ENCODE measurements at regions not wholly inside any gene's neighbourhood (a gene's known extent, or its start where the extent isn't known, plus 50 kb on each side); places are given as distances from the start of the nearest gene placed in this dataset.

GRCh38 chr5:68369023-68369359 is 153.4 kb downstream of the PIK3R1 start:
- DNase-seq (no peak), ATAC-seq (no peak)
- Histone ChIP-seq H3K36me3 (no peaks in the 10 kb centered on the region), H3K27ac (no peak overlapping the region), H3K4me1 (no peaks in the 10 kb centered on the region), H3K4me3 (no peak overlapping the region), H3K27me3 (ENCODE audit: low read depth) (no peaks in the 10 kb centered on the region), H3K9me3 (no peaks in the 10 kb centered on the region)
- no peak for TF ChIP-seq CTCF (IDR thresholded peaks at IDR 0.05)
- intact Hi-C loops (cut with DNase I) = no loop called here

- Histone ChIP-seq H3K36me3 (no peaks in the 10 kb centered on the region), H3K4me3 (no peak overlapping the region), H3K9me3 (no peaks in the 10 kb centered on the region), H3K27ac (no peak overlapping the region), H3K27me3 (ENCODE audit: low read depth) (no peaks in the 10 kb centered on the region), H3K4me1 (no peaks in the 10 kb centered on the region)
- ATAC-seq (no peak), DNase-seq (no peak)
- intact Hi-C loops (cut with DNase I) = no loop called here
- no peak for TF ChIP-seq CTCF (IDR thresholded peaks at IDR 0.05)
These were observed 154.0 kb downstream of the PIK3R1 start for GRCh38 chr5:68369457-68370125.

GRCh38 chr5:68370196-68370595 is 154.6 kb downstream of the PIK3R1 start:
- intact Hi-C loops (cut with DNase I) = no loop called here
- TF ChIP-seq CTCF (IDR thresholded peaks at IDR 0.05) = no peak
- H3K4me3 ChIP-seq = no peak overlapping the region
- H3K27ac ChIP-seq = no peak overlapping the region
- DNase-seq (no peak), ATAC-seq (no peak)
- H3K36me3 ChIP-seq = no peaks in the 10 kb centered on the region
- no peaks in the 10 kb centered on the region for H3K4me1 ChIP-seq
- no peaks in the 10 kb centered on the region for H3K9me3 ChIP-seq
- no peaks in the 10 kb centered on the region for H3K27me3 ChIP-seq (ENCODE audit: low read depth)

GRCh38 chr5:68371607-68372006 is 156.1 kb downstream of the PIK3R1 start:
- ATAC-seq (no peak), DNase-seq (no peak)
- Histone ChIP-seq H3K4me1 (no peaks in the 10 kb centered on the region), H3K27me3 (ENCODE audit: low read depth) (no peaks in the 10 kb centered on the region), H3K4me3 (no peak overlapping the region), H3K9me3 (no peaks in the 10 kb centered on the region), H3K27ac (no peak overlapping the region), H3K36me3 (no peaks in the 10 kb centered on the region)
- intact Hi-C loops (cut with DNase I) = no loop called here
- no peak for TF ChIP-seq CTCF (IDR thresholded peaks at IDR 0.05)

DNA sequence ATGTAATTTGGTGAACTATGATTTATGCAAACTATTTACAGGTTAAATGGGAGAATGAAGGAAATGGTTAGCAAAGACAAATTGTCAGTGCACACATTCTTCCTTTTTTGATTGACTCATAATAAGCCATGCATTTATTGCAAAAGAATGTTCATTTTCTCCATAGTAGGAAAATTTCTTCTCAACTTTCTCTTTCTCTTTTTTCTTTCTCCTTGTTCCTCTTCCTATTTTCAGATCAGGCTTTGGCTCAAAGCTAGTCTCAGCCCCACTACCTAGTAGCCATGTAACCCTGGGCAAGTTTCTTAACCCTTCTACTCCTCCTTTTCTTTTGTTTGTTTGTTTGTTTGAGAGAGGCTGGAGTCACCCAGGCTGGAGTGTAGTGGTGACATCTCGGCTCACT is 156.6 kb downstream of the PIK3R1 start:
- no peaks in the 10 kb centered on the region for H3K4me1 ChIP-seq
- H3K27me3 ChIP-seq (ENCODE audit: low read depth) = no peaks in the 10 kb centered on the region
- no peaks in the 10 kb centered on the region for H3K36me3 ChIP-seq
- H3K9me3 ChIP-seq = no peaks in the 10 kb centered on the region
- no peak overlapping the region for H3K4me3 ChIP-seq
- ATAC-seq = peak in 1 of 2 donors; percentile 19
- no peak for DNase-seq
- H3K27ac ChIP-seq = no peak overlapping the region
- no peak for TF ChIP-seq CTCF (IDR thresholded peaks at IDR 0.05)
- intact Hi-C loops (cut with DNase I) = no loop called here

GRCh38 chr5:68373050-68373449 is 157.5 kb downstream of the PIK3R1 start:
- no peaks in the 10 kb centered on the region for H3K36me3 ChIP-seq
- no peak for ATAC-seq
- TF ChIP-seq CTCF (IDR thresholded peaks at IDR 0.05) = no peak
- intact Hi-C loops (cut with DNase I) = no loop called here
- DNase-seq = no peak
- H3K4me3 ChIP-seq = no peak overlapping the region
- no peak overlapping the region for H3K27ac ChIP-seq
- H3K9me3 ChIP-seq = no peaks in the 10 kb centered on the region
- H3K4me1 ChIP-seq = no peaks in the 10 kb centered on the region
- no peaks in the 10 kb centered on the region for H3K27me3 ChIP-seq (ENCODE audit: low read depth)

All from lower lobe of right lung (tissue), 2 donors.